ENCODE measurements at regions not wholly inside any gene's neighbourhood (a gene's known extent, or its start where the extent isn't known, plus 50 kb on each side); places are given as distances from the start of the nearest gene placed in this dataset.

DNA sequence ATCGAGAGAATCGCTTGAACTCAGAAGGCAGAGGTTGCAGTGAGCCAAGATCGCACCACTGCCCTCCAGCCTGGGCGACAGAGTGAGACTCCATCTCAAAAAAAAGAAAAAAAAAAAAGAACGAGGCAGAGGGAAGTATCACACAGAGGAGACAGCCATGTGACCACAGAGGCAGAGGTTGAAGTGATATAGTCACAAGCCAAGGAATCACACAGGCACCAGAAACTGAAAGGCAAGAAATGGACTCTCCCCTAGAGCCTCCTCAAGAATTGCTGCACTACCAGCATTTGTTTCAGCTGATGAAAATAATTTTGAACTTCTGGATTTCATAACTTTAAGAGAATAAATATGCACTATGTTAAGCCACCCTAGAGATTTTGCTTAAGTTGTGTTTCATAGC, 459.6 kb downstream of the PTPRC start:
- H3K4me2 ChIP-seq, result no peak overlapping the region; the same call in 1 of the 2 replicates
- peak overlapping the region; percentile 4; the same call in 1 of the 2 replicates for H2AFZ ChIP-seq (ENCODE audit: low read depth)
- no peak overlapping the region for H3K4me3 ChIP-seq (IDR thresholded peaks at IDR 0.05; ENCODE audit: insufficient read depth, low read depth, low read length)
- TF ChIP-seq, protein P1, sequence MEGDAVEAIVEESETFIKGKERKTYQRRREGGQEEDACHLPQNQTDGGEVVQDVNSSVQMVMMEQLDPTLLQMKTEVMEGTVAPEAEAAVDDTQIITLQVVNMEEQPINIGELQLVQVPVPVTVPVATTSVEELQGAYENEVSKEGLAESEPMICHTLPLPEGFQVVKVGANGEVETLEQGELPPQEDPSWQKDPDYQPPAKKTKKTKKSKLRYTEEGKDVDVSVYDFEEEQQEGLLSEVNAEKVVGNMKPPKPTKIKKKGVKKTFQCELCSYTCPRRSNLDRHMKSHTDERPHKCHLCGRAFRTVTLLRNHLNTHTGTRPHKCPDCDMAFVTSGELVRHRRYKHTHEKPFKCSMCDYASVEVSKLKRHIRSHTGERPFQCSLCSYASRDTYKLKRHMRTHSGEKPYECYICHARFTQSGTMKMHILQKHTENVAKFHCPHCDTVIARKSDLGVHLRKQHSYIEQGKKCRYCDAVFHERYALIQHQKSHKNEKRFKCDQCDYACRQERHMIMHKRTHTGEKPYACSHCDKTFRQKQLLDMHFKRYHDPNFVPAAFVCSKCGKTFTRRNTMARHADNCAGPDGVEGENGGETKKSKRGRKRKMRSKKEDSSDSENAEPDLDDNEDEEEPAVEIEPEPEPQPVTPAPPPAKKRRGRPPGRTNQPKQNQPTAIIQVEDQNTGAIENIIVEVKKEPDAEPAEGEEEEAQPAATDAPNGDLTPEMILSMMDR (conservative IDR thresholded peaks at IDR 0.05; ENCODE audit: low read depth, low read length), result no peak
- H4K20me1 ChIP-seq (ENCODE audit: insufficient read depth), result no peaks in the 10 kb centered on the region
- peaks cover 41% of the 10 kb centered on the region for H3K4me1 ChIP-seq (ENCODE audit: low read depth, poor library complexity, severe bottlenecking)
- no peaks in the 10 kb centered on the region for H3K27me3 ChIP-seq (ENCODE audit: insufficient read depth, low read depth)
- H3K9ac ChIP-seq, result no peak overlapping the region
- H3K36me3 ChIP-seq (ENCODE audit: insufficient read depth), result no peaks in the 10 kb centered on the region
- no peaks in the 10 kb centered on the region for H3K79me2 ChIP-seq (ENCODE audit: insufficient read depth, low read depth)
- no peak overlapping the region for H3K27ac ChIP-seq

DNA sequence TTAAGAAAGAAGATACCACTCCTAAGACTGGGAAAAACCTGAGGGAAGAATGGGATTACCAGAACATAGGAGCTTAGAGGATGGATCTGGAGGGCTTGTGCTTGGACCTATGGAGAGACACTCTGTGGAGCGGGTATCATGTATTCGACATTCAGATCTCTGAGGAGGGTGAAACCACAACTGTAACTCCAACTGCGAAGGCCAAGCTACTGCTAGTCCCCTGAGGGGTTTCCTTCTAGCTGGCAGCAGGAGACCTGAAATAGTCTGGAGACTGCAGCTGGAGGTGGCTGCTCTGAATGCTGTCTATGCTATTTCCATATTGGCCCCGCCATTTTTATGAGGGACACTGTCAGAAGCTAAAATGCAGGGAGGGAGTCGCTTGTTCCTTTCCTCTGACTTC, 462.3 kb downstream of the PTPRC start:
- peaks cover 36% of the 10 kb centered on the region for H3K4me1 ChIP-seq (ENCODE audit: low read depth, poor library complexity, severe bottlenecking)
- H4K20me1 ChIP-seq (ENCODE audit: insufficient read depth), result no peaks in the 10 kb centered on the region
- H3K4me3 ChIP-seq (IDR thresholded peaks at IDR 0.05; ENCODE audit: insufficient read depth, low read depth, low read length), result no peak overlapping the region
- H3K9ac ChIP-seq, result no peak overlapping the region
- TF ChIP-seq, protein P1 (conservative IDR thresholded peaks at IDR 0.05; ENCODE audit: low read depth, low read length), result no peak
- H2AFZ ChIP-seq (ENCODE audit: low read depth), result no peak overlapping the region
- no peaks in the 10 kb centered on the region for H3K79me2 ChIP-seq (ENCODE audit: insufficient read depth, low read depth)
- H3K4me2 ChIP-seq, result no peak overlapping the region
- H3K27ac ChIP-seq, result no peak overlapping the region
- H3K27me3 ChIP-seq (ENCODE audit: insufficient read depth, low read depth), result no peaks in the 10 kb centered on the region
- no peaks in the 10 kb centered on the region for H3K36me3 ChIP-seq (ENCODE audit: insufficient read depth)

DNA sequence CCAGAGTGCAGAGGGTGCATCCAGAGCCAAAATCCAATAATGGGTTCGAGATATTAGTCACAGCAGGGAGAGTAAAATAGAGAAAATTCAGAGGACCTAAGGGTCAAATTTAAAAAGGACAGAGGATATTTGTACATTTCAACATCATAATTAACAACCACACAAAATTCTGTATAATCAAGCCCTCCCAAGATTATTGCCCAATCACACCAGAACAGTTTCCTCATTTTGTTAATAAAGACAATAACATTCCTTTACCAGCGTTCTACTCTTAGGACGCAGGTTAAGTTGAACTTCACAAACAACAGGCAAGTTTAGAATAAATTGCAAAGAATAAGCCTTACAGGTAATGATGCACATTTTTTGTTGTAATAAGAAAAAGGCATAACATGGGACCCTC, 462.8 kb downstream of the PTPRC start:
- TF ChIP-seq, protein P1 (conservative IDR thresholded peaks at IDR 0.05; ENCODE audit: low read depth, low read length), result no peak
- no peak overlapping the region for H2AFZ ChIP-seq (ENCODE audit: low read depth)
- no peaks in the 10 kb centered on the region for H4K20me1 ChIP-seq (ENCODE audit: insufficient read depth)
- H3K27ac ChIP-seq, result no peak overlapping the region
- H3K79me2 ChIP-seq (ENCODE audit: insufficient read depth, low read depth), result no peaks in the 10 kb centered on the region
- H3K36me3 ChIP-seq (ENCODE audit: insufficient read depth), result no peaks in the 10 kb centered on the region
- H3K4me2 ChIP-seq, result peak overlapping the region; percentile 8; the same call in 1 of the 2 replicates
- no peak overlapping the region for H3K4me3 ChIP-seq (IDR thresholded peaks at IDR 0.05; ENCODE audit: insufficient read depth, low read depth, low read length)
- no peak overlapping the region for H3K9ac ChIP-seq
- H3K4me1 ChIP-seq (ENCODE audit: low read depth, poor library complexity, severe bottlenecking), result peaks cover 36% of the 10 kb centered on the region
- no peaks in the 10 kb centered on the region for H3K27me3 ChIP-seq (ENCODE audit: insufficient read depth, low read depth)

DNA sequence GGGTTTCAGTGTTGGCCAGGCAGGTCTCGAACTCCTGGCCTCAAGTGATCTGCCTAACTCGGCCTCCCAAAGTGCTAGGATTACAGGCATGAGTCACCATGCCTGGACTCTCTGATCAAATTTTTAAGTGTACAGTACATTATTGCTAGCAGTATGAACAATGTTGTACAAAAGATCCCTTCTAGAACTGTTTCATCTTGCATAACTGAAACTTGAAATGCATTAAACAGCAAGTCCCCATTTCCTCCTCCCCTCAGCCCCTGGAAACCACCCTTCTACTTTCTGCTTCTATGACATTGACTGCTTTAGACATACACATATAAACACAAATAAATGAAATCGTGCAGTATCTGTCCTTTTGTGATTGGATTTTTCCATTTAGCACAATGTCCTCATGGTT, 463.4 kb downstream of the PTPRC start:
- Histone ChIP-seq H3K4me1 (ENCODE audit: low read depth, poor library complexity, severe bottlenecking) (peaks cover 36% of the 10 kb centered on the region), H3K79me2 (ENCODE audit: insufficient read depth, low read depth) (no peaks in the 10 kb centered on the region), H4K20me1 (ENCODE audit: insufficient read depth) (no peaks in the 10 kb centered on the region), H3K27me3 (ENCODE audit: insufficient read depth, low read depth) (no peaks in the 10 kb centered on the region), H3K4me2 (peak overlapping the region; percentile 8), H3K9ac (no peak overlapping the region), H3K36me3 (ENCODE audit: insufficient read depth) (no peaks in the 10 kb centered on the region), H3K4me3 (IDR thresholded peaks at IDR 0.05; ENCODE audit: insufficient read depth, low read depth, low read length) (no peak overlapping the region), H2AFZ (ENCODE audit: low read depth) (no peak overlapping the region), H3K27ac (no peak overlapping the region)
- TF ChIP-seq, protein P1 (conservative IDR thresholded peaks at IDR 0.05; ENCODE audit: low read depth, low read length), result no peak
